ENCODE measurements at regions not wholly inside any gene's neighbourhood (a gene's known extent, or its start where the extent isn't known, plus 50 kb on each side); places are given as distances from the start of the nearest gene placed in this dataset.

DNA sequence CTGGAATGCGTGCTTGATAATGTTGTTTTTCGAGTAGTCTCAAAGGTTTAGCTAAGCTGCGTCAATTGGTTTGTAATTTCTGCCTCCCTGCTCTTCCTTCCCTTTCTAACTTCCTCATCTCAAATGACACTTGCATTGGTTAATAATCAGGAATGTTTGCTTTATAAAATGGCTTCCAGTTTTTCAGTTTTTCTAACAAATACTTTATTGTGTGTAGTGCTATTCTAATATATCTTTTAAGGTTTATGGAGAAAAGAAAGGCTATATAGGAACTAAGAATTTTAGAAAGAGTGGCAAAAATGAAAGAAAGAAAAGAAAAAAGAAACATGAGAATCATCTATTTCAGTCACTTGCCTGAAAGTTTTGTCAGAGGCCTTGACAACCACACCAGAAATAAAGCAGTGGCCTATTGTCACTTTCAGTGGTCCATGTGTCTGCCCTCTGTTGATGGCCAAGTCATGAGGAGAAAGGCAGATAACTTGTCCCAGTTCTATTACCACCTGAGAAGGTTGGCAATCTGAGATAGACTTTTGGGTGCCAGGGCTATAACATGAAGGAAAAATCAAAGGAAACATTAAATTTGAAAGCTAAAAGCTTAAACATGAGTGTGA lies 221.9 kb upstream of the KITLG start:
- DNase-seq: no peak

DNA sequence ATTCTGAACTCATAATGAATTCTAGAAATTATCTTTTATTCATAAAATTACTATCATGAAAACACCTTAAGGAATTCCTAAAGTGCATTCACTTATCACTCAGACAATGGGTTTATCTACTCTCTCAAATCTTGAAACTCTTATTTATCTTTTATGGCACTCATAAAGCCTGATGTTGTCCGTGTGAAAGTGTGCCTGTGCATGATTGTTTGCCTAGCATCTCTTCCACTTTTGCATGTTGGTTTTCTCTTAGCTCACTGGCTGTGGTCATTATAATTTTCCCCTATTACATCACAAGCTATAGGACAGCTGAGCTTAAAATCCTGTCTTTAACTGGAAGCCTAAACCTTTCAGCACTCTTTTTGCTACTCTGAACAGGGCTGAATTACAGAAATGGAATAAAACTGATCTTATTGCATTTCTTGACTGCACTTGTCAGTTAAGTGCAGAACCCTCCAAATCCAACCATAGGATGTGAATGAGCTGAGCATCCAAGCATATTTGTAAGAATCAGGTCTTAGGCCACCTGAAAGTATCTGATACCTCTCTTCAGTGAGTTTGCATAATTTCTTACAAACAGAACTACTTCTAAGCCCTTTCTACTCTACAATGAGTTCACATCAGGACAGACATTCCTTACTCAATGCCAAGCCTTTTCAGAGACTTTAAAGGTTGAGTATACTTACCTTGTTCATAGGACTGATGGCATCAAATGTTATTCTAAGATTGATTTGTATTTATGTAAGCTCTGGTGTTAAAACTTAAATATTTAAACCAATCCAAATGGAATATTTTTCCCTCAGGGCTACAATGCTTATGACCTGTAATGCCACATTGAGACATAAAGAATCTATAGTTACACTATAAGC lies 221.2 kb upstream of the KITLG start:
- no peak for DNase-seq

DNA sequence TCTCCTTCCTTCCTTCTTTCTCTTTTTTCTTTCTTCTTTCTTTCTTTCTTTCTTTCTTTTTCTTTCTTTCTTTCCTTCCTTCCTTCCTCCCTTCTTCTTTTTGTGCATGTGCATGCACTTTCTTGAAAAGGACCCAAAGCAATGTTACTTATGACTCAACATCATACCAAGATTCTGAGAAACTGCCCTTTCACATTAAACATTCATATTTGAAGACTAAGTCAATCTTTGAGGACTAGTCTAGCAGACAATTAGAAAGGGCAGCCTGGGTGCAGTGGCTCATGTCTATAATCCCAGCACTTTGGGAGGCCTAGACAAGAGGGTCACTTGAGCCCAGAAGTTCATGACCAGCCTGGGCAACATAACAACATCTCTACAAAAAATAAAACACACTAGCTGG lies 212.8 kb upstream of the KITLG start:
- no peak for DNase-seq

DNA sequence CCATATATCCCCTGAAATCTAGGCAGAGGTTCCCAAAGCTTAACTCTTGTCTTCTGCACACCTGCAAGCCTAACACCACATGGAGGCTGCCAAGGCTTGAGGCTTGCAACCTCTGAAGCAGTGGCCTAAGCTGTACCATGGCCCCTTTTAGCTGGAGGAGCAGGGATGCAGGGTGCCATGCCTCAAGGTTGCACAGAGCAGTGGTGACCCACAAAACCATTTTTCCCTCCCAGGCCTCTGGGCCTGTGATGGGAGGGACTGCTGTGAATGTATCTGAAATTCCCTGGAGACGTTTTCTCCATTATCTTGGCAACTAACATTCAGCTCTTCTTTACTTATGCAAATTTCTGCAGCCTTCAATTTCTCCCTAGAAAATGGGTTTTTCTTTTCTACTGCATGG lies 210.0 kb upstream of the KITLG start:
- no peak for DNase-seq

DNA sequence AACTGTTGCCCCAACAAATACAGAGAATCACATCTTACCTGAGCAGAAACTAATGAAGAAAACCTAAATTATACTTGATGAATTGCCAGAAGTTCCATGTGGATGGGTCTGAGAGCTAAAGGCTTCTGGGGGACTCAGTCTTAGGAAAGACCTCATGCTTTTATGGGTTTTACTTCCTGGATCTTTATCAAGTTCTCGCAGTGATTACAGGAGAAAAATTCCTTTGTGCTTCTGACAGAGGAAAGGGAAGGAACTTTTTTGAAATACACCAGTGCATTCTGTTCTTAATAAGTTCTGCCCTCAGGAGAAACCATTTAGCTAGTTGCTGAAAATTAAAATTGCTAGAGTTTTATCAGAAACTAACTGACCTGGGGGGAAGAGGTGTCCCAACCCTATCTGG lies 203.9 kb upstream of the KITLG start:
- DNase-seq: no peak

- no peak for DNase-seq
Measured at GRCh38 chr12:88782351-88782750, 202.1 kb upstream of the KITLG start.

GRCh38 chr12:88781909-88782308 lies 201.6 kb upstream of the KITLG start:
- DNase-seq: no peak

GRCh38 chr12:88778064-88778463 lies 197.8 kb upstream of the KITLG start:
- no peak for DNase-seq

- DNase-seq: no peak
Measured at GRCh38 chr12:88775742-88776151, 195.5 kb upstream of the KITLG start.

DNA sequence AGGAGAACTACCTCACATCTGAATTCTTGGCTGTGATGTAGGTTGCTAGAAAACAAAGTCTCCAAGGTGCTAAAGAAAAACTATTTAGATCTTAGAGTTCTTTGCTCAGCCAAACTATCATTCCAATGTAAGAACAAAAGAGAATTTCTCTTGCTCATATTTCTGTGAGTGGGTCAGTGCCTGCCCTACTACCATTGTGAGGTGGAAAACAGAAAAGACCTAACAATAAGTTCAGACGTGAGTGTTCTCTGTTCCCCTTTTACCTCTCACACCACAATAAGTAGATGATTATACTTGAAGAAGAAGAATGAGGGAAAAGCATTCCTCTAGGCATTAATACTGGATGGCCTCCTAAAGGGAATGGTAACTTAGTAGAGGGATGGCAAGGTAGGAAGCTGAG lies 187.4 kb upstream of the KITLG start:
- no peak for DNase-seq

- DNase-seq: no peak
Measured at GRCh38 chr12:88764781-88765480, 184.7 kb upstream of the KITLG start.

DNA sequence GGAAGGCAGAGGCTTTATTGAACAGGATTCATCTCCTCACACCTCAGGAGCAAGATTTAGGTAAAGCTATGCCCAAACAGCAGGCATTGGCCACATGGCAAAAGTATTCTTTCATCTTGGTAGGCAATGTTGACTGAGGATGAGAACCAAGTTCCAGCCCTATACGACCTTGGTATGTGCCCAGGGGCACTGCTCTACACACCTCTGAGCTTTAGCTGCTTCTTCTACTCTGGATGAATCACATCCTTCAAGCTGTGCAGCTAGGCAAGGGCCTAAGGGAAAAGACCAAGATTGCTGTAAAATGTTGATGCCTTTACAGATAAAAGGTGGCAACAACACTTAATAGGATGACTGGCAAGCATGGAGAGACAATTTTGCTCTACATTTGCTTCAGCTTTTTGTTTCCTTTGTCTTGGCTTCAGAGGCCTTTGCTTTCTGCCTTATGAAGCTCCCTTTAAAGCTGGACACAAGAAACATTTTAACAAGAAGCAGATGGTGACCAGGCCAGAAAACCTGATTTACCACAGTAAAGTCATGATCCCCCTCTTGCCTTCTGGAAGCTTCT lies 183.3 kb upstream of the KITLG start:
- DNase-seq: peak; percentile 65

GRCh38 chr12:88758176-88758575 lies 177.9 kb upstream of the KITLG start:
- no peak for DNase-seq

DNA sequence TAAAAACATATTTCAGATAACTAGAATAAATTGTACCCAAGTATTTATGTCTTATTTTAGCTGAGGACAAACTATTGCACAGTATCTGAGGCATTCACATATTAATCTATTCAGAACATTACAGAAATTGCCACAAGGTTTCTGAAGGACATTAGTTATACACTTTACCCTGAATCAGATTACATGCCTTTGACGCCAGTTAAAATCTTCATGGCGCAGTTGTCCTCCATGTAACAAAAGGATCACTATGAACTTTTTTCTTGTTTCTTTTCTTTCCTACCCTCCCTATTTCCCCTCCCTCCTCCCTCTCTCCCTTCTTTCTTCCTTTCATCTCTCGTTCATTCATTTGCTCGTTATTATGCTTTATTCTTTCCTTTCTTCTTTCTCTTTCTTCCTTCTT lies 176.6 kb upstream of the KITLG start:
- no peak for DNase-seq

GRCh38 chr12:88756153-88756552 lies 175.9 kb upstream of the KITLG start:
- DNase-seq: no peak

DNA sequence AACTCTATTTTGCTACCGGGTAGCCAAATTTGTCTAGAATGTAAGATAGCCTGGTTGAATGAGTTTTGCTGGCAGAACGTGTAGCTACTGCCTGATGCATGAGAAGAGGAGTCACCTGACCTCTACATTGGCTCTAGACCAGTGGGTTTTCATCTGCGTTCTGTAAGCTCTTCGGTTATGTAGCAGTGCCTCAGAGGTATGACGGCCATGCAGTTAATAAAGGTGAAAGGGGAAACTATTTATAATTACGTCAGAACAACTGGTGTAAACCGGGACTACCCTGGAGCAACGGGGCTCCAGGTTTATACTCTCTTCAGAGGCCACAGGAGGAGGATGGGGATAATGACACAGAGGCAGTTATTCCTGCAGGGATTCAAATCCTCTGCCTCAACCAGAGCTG lies 173.4 kb upstream of the KITLG start:
- DNase-seq: no peak

DNA sequence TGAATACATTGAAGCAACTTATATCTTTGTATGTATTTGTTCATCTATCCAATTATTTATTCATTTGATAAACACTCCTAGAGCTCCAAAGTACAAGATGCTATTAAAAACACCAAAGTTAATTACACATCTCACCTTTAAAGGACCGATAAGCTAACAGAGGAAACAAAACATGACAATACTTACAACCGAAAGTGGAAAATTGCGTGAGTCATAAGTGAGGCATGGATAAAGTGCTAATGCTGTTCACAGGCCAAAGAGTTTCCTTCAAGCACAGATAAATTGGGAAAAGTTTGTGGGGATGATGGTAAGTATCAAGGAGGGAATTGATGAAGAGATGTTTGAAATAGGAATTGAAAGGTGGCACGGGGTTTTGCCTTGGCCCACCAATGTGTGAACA lies 172.8 kb upstream of the KITLG start:
- DNase-seq: no peak

GRCh38 chr12:88752183-88752582 lies 171.9 kb upstream of the KITLG start:
- DNase-seq: no peak

GRCh38 chr12:88750867-88751543 lies 170.7 kb upstream of the KITLG start:
- no peak for DNase-seq

DNA sequence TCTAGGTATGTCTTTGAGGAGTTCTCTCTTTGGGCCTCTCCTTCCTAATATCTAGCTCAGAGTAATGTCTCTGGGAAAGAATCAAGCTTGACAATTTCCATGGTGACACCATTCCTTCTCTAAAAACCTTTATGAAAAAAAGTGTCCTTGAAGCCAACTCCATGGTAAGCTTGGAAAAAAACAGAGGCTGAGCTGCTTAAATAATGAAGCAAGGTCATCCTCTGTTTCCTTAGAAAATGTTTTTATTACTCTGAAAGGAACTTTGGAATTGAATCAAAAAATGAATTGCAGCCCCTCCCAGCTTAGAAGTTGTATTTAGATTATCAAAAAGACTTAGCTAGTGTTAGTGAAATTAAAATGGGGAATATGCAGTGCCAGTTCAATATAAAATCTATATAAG lies 166.1 kb upstream of the KITLG start:
- no peak for DNase-seq

GRCh38 chr12:88743946-88744685 lies 163.8 kb upstream of the KITLG start:
- no peak for DNase-seq

DNA sequence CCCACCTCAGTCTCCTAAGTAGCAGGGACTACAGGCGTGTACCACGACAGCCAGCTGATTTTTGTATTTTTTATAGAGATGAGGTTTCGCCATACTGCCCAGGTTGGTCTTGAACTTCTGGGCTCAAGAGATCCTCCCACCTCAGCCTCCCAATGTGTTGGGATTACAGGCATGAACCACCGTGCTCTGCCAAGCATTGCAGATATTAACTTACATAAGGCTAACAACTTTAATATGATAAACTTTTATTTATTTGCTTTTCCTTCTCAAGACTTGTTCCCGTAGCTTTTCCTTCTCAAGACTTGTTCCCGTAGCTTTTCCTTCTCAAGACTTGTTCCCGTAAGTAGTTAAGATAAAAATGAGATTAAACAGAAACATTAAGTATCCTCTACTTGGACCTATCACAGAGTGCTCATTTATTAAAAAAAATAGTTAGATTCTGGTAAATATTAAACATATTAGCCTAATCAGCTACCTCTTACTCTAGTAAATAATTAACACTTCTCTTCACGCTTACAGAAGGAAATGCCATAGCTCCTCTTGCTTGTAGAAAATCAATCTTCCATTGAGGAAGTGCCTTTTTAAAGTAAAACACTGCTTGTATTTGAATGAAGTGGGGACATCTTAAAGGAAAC lies 157.7 kb upstream of the KITLG start:
- no peak for DNase-seq
